GM12872 (cell line): ENCODE measurements at regions not wholly inside any gene's neighbourhood (a gene's known extent, or its start where the extent isn't known, plus 50 kb on each side); places are given as distances from the start of the nearest gene placed in this dataset.

Experiments
- CTCF ChIP-seq: IDR thresholded peaks from 3 replicates; pipeline ENCODE4 v1.5.1; 2011; ENCODE audit warnings: low read depth, mild to moderate bottlenecking, low read length, moderate library complexity; ENCODE audit not compliant: insufficient read depth

- no peak for TF ChIP-seq CTCF
These were observed 217.5 kb downstream of the DRD1 start for GRCh38 chr5:175226506-175226905.

- TF ChIP-seq CTCF = no peak
These were observed 220.7 kb downstream of the DRD1 start for GRCh38 chr5:175223291-175223690.

GRCh38 chr5:175222621-175223020 lies 221.4 kb downstream of the DRD1 start:
- no peak for TF ChIP-seq CTCF

GRCh38 chr5:175220549-175220948 lies 223.4 kb downstream of the DRD1 start:
- TF ChIP-seq CTCF = no peak

- no peak for TF ChIP-seq CTCF
These were observed 224.6 kb downstream of the DRD1 start for GRCh38 chr5:175219366-175219765.

GRCh38 chr5:175216991-175217390 lies 227.0 kb downstream of the DRD1 start:
- TF ChIP-seq CTCF = no peak

- TF ChIP-seq CTCF = no peak
These were observed 228.1 kb downstream of the DRD1 start for GRCh38 chr5:175215906-175216305.

GRCh38 chr5:175214152-175214551 lies 229.8 kb downstream of the DRD1 start:
- TF ChIP-seq CTCF = no peak
